ENCODE measurements at regions not wholly inside any gene's neighbourhood (a gene's known extent, or its start where the extent isn't known, plus 50 kb on each side); places are given as distances from the start of the nearest gene placed in this dataset.

GRCh38 chr13:106210324-106210723 lies 325.1 kb downstream of the EFNB2 start:
- CTCF ChIA-PET = no interaction called here
- TF ChIP-seq CTCF (IDR thresholded peaks at IDR 0.05; ENCODE audit: insufficient read depth, low read depth, low read length) = no peak
- no peaks in the 10 kb centered on the region for H3K27me3 ChIP-seq (ENCODE audit: control insufficient read depth, insufficient read depth, low read length)
- no peak for DNase-seq (ENCODE audit: low read depth)
- no peaks in the 10 kb centered on the region for H3K36me3 ChIP-seq (ENCODE audit: control insufficient read depth, insufficient read depth, low read length)
- POLR2A ChIA-PET = no interaction called here
- no peak overlapping the region for H3K4me3 ChIP-seq (ENCODE audit: low read depth, low read length)

GRCh38 chr13:106205871-106206270 lies 329.6 kb downstream of the EFNB2 start:
- TF ChIP-seq CTCF (IDR thresholded peaks at IDR 0.05; ENCODE audit: insufficient read depth, low read depth, low read length) = no peak
- POLR2A ChIA-PET = no interaction called here
- H3K36me3 ChIP-seq (ENCODE audit: control insufficient read depth, insufficient read depth, low read length) = no peaks in the 10 kb centered on the region
- no peak overlapping the region for H3K4me3 ChIP-seq (ENCODE audit: low read depth, low read length)
- DNase-seq (ENCODE audit: low read depth) = no peak
- CTCF ChIA-PET = no interaction called here
- H3K27me3 ChIP-seq (ENCODE audit: control insufficient read depth, insufficient read depth, low read length) = no peaks in the 10 kb centered on the region

GRCh38 chr13:106197496-106197895 lies 338.0 kb downstream of the EFNB2 start:
- POLR2A ChIA-PET = no interaction called here
- DNase-seq (ENCODE audit: low read depth) = no peak

GRCh38 chr13:106187501-106188095 lies 347.9 kb downstream of the EFNB2 start:
- TF ChIP-seq CTCF (IDR thresholded peaks at IDR 0.05; ENCODE audit: insufficient read depth, low read depth, low read length) = no peak

More at GRCh38 chr13:106197496-106197895, 338.0 kb downstream of the EFNB2 start:
- CTCF ChIA-PET = no interaction called here
- no peak overlapping the region for H3K4me3 ChIP-seq (ENCODE audit: low read depth, low read length)
- no peaks in the 10 kb centered on the region for H3K27me3 ChIP-seq (ENCODE audit: control insufficient read depth, insufficient read depth, low read length)
- no peaks in the 10 kb centered on the region for H3K36me3 ChIP-seq (ENCODE audit: control insufficient read depth, insufficient read depth, low read length)
- TF ChIP-seq CTCF (IDR thresholded peaks at IDR 0.05; ENCODE audit: insufficient read depth, low read depth, low read length) = no peak

GRCh38 chr13:106187101-106187500 lies 348.4 kb downstream of the EFNB2 start:
- CTCF ChIA-PET = no interaction called here
- no peaks in the 10 kb centered on the region for H3K36me3 ChIP-seq (ENCODE audit: control insufficient read depth, insufficient read depth, low read length)
- POLR2A ChIA-PET = no interaction called here
- no peak overlapping the region for H3K4me3 ChIP-seq (ENCODE audit: low read depth, low read length)
- no peak for TF ChIP-seq CTCF (IDR thresholded peaks at IDR 0.05; ENCODE audit: insufficient read depth, low read depth, low read length)
- H3K27me3 ChIP-seq (ENCODE audit: control insufficient read depth, insufficient read depth, low read length) = no peaks in the 10 kb centered on the region
- DNase-seq (ENCODE audit: low read depth) = no peak

More at GRCh38 chr13:106187501-106188095, 347.9 kb downstream of the EFNB2 start:
- Histone ChIP-seq H3K4me3 (ENCODE audit: low read depth, low read length) (no peak overlapping the region), H3K36me3 (ENCODE audit: control insufficient read depth, insufficient read depth, low read length) (no peaks in the 10 kb centered on the region), H3K27me3 (ENCODE audit: control insufficient read depth, insufficient read depth, low read length) (no peaks in the 10 kb centered on the region)
- ChIA-PET CTCF (no interaction called here), POLR2A (no interaction called here)
- no peak for DNase-seq (ENCODE audit: low read depth)

All from BJ (cell line).